ENCODE measurements at regions not wholly inside any gene's neighbourhood (a gene's known extent, or its start where the extent isn't known, plus 50 kb on each side); places are given as distances from the start of the nearest gene placed in this dataset.

DNA sequence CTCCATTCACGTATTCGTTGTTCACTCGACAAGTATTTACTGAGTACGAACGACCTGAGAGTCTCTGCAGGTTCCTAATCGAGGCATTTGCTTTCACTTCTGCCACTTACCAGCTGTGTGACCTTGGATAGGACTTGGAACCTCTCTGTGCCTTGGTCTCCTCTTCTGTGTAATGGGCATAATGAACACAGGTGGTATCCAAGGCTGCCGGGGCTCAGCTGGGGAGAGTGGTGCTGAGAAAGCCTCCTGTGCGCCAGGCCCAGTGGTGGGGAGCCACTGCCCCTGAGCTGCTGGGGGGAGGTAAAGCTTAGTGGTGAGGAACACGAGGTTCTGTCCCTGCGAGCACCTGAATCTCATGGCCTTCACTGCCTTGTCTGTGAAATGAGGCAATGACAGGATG is 150.7 kb downstream of the IRF8 start:
- TF ChIP-seq CTCF (IDR thresholded peaks at IDR 0.05) (no peak), POLR2A (IDR thresholded peaks at IDR 0.05; ENCODE audit: low read length) (no peak)

Measured in A549 (cell line).